ENCODE measurements at regions not wholly inside any gene's neighbourhood (a gene's known extent, or its start where the extent isn't known, plus 50 kb on each side); places are given as distances from the start of the nearest gene placed in this dataset.

DNA sequence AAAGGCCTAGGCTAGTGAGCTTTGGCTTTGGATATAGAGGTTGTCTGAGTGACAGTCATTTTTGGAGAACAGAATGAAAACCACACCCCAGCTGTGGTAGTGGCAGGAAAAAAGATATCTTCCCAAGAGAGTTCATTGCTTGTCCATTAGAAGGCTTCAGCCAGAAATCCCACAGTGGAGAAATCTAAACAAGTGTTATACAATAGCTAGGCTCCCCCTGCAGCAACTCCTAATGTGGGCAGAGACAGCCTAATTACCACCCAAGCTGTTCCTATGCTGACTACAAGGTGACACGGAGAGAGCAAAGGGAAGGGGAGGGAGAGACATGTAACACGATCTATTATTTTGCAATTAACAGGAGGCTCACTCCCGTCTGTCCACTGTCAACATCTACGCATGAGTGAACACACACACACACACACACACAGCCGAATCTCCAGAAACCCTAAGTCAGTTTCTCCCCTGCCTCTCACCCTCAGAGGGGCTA, 147.5 kb upstream of the TCF21 start:
- H3K4me3 ChIP-seq (ENCODE audit: low read depth, low read length), result no peak overlapping the region
- no peak for DNase-seq (ENCODE audit: low read depth)
- TF ChIP-seq, protein P1, sequence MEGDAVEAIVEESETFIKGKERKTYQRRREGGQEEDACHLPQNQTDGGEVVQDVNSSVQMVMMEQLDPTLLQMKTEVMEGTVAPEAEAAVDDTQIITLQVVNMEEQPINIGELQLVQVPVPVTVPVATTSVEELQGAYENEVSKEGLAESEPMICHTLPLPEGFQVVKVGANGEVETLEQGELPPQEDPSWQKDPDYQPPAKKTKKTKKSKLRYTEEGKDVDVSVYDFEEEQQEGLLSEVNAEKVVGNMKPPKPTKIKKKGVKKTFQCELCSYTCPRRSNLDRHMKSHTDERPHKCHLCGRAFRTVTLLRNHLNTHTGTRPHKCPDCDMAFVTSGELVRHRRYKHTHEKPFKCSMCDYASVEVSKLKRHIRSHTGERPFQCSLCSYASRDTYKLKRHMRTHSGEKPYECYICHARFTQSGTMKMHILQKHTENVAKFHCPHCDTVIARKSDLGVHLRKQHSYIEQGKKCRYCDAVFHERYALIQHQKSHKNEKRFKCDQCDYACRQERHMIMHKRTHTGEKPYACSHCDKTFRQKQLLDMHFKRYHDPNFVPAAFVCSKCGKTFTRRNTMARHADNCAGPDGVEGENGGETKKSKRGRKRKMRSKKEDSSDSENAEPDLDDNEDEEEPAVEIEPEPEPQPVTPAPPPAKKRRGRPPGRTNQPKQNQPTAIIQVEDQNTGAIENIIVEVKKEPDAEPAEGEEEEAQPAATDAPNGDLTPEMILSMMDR (IDR thresholded peaks at IDR 0.05; ENCODE audit: control insufficient read depth, extremely low read depth, insufficient read depth), result no peak

DNA sequence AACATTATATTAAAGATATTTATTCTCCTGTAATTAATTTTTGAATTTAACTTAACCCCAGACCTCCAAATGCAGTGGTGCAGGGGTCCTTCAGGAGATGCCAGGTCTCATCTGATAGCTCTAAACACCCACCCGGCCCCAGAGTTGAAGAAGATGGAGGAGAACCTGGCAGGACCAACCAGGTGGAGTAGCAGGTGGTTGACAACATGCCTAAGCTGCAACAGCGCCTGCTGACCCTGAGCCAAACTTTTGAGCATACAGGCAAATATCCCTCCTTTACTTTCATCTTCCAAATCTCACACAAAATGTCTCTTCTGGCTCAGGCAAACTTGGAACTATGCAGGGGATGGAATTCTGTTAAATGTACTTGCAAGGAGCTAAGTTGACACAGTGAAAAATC, 145.3 kb upstream of the TCF21 start:
- no peak overlapping the region for H3K4me3 ChIP-seq (ENCODE audit: low read depth, low read length)
- TF ChIP-seq, protein P1 (IDR thresholded peaks at IDR 0.05; ENCODE audit: control insufficient read depth, extremely low read depth, insufficient read depth), result no peak
- no peak for DNase-seq (ENCODE audit: low read depth)

- no peak for DNase-seq (ENCODE audit: low read depth)
- TF ChIP-seq, protein P1 (IDR thresholded peaks at IDR 0.05; ENCODE audit: control insufficient read depth, extremely low read depth, insufficient read depth), result no peak
- no peak overlapping the region for H3K4me3 ChIP-seq (ENCODE audit: low read depth, low read length)
Measured at GRCh38 chr6:133746417-133746770, 142.5 kb upstream of the TCF21 start.

DNA sequence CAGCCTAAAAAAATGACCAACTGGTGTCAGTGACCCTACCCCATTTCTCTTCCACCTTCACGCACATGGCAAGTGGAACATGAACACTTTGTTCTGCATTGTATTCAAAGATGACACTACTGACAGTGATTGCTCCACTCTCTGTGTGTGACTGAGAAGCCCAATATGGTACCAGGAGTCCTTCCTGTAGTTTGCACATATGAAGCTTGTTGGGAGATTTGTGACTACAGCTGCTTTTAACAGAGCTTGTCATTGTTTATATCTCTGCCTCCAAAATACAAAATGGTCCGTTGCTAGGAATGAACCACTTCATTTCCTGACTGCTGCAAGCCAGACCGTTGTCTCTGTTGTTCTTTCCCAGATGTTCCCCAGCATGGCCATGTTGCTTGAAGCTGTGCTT, 140.3 kb upstream of the TCF21 start:
- no peak for DNase-seq (ENCODE audit: low read depth)
- no peak overlapping the region for H3K4me3 ChIP-seq (ENCODE audit: low read depth, low read length)
- TF ChIP-seq, protein P1 (IDR thresholded peaks at IDR 0.05; ENCODE audit: control insufficient read depth, extremely low read depth, insufficient read depth), result no peak

DNA sequence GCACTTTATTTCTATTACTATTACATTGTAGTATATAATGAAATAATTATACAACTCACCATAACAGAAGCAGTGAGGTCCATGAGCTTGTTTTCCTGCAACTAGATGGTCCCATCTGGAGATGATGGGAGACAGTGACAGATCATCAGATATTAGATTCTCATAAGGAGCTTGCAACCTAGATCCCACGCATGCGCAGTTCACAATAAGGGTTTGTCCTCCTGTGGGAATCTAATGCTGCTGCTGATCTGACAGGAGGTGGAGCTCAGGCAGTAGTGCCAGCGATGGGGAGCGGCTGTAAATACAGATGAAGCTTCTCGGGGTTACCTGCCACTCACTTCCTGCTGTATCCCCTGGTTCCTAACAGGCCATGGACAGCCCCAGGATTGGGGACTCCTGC, 139.5 kb upstream of the TCF21 start:
- no peak overlapping the region for H3K4me3 ChIP-seq (ENCODE audit: low read depth, low read length)
- TF ChIP-seq, protein P1 (IDR thresholded peaks at IDR 0.05; ENCODE audit: control insufficient read depth, extremely low read depth, insufficient read depth), result no peak
- no peak for DNase-seq (ENCODE audit: low read depth)

DNA sequence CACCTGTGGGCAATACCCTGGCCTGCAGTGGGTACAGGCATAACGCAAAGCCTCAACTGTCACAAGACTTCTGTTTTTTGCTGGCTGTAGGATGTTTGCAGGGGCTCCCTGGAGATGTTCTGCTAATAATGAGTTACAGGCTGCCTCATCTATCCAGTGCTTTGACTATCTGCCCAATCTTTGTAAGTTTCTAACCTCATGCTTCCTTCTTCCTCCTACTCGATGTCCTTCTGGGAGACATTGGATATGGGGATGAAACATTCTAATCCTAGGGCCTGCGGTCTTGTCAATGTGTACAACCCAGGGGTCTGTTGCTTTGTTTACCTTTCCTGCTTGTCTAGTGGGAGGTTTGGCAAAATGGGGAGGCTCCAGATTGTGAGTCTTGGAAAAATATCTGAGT, 136.8 kb upstream of the TCF21 start:
- no peak overlapping the region for H3K4me3 ChIP-seq (ENCODE audit: low read depth, low read length)
- TF ChIP-seq, protein P1 (IDR thresholded peaks at IDR 0.05; ENCODE audit: control insufficient read depth, extremely low read depth, insufficient read depth), result no peak
- DNase-seq (ENCODE audit: low read depth), result no peak

GRCh38 chr6:133753756-133754155, 135.2 kb upstream of the TCF21 start:
- DNase-seq (ENCODE audit: low read depth), result no peak
- H3K4me3 ChIP-seq (ENCODE audit: low read depth, low read length), result no peak overlapping the region
- TF ChIP-seq, protein P1 (IDR thresholded peaks at IDR 0.05; ENCODE audit: control insufficient read depth, extremely low read depth, insufficient read depth), result no peak
